ENCODE measurements at regions not wholly inside any gene's neighbourhood (a gene's known extent, or its start where the extent isn't known, plus 50 kb on each side); places are given as distances from the start of the nearest gene placed in this dataset.

GRCh38 chr4:101651778-101652177, 138.8 kb upstream of the BANK1 start:
- TF ChIP-seq CTCF (IDR thresholded peaks at IDR 0.05) (no peak), TCF7L2 (IDR thresholded peaks at IDR 0.05; ENCODE audit: low read depth, low read length) (no peak)
- TF ChIP-seq, protein P1, sequence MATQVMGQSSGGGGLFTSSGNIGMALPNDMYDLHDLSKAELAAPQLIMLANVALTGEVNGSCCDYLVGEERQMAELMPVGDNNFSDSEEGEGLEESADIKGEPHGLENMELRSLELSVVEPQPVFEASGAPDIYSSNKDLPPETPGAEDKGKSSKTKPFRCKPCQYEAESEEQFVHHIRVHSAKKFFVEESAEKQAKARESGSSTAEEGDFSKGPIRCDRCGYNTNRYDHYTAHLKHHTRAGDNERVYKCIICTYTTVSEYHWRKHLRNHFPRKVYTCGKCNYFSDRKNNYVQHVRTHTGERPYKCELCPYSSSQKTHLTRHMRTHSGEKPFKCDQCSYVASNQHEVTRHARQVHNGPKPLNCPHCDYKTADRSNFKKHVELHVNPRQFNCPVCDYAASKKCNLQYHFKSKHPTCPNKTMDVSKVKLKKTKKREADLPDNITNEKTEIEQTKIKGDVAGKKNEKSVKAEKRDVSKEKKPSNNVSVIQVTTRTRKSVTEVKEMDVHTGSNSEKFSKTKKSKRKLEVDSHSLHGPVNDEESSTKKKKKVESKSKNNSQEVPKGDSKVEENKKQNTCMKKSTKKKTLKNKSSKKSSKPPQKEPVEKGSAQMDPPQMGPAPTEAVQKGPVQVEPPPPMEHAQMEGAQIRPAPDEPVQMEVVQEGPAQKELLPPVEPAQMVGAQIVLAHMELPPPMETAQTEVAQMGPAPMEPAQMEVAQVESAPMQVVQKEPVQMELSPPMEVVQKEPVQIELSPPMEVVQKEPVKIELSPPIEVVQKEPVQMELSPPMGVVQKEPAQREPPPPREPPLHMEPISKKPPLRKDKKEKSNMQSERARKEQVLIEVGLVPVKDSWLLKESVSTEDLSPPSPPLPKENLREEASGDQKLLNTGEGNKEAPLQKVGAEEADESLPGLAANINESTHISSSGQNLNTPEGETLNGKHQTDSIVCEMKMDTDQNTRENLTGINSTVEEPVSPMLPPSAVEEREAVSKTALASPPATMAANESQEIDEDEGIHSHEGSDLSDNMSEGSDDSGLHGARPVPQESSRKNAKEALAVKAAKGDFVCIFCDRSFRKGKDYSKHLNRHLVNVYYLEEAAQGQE (IDR thresholded peaks at IDR 0.05; ENCODE audit: insufficient read depth in 1 of 2, low read depth in 2 of 2, low read length in 1 of 2) = no peak
